Psoas muscle (tissue), 7 donors: ENCODE measurements at regions not wholly inside any gene's neighbourhood (a gene's known extent, or its start where the extent isn't known, plus 50 kb on each side); places are given as distances from the start of the nearest gene placed in this dataset.

Experiments
- ATAC-seq, 4 donors: fragments of 200-7000 bp; cut with Tn5 transposase; one replicate each; pipeline ENCODE4 v1.9.1; 2020; ENCODE audit warnings: moderate library complexity in 3 of 4, mild to moderate bottlenecking in 2 of 4
- DNase-seq, 2 donors: peaks; one replicate each; pipeline ENCODE4 v3.0.0-alpha.2; 2020
- H3K27ac ChIP-seq: fragments of 200-600 bp; one replicate; pipeline ENCODE4 v1.8.0; 2022
- H3K27me3 ChIP-seq, 3 donors: fragments of 200-600 bp in 1 of 3; one replicate each; pipeline versions ENCODE4 v1.6.1 to v1.8.0; 2013 to 2022; ENCODE audit warnings: low read length in 2 of 3, mild to moderate bottlenecking in 2 of 3, moderate library complexity in 1 of 3; ENCODE audit not compliant: insufficient read depth in 3 of 3
- H3K36me3 ChIP-seq, 2 donors: fragments of 200-600 bp in 1 of 2; one replicate each; pipeline versions ENCODE4 v1.6.1 to v1.8.0; 2013 to 2022; ENCODE audit warnings: low read depth in 1 of 2, mild to moderate bottlenecking in 1 of 2, moderate library complexity in 1 of 2; ENCODE audit not compliant: insufficient read depth in 1 of 2
- H3K4me1 ChIP-seq: fragments of 200-600 bp; one replicate; pipeline ENCODE4 v1.8.0; 2022
- H3K4me3 ChIP-seq: fragments of 200-600 bp; one replicate; pipeline ENCODE4 v1.8.0; 2022; ENCODE audit warnings: mild to moderate bottlenecking
- H3K9me3 ChIP-seq: fragments of 200-600 bp; one replicate; pipeline ENCODE4 v1.8.0; 2022
- WGBS, 3 donors: extraction: QIAGEN DNeasy Blood & Tissue Kit; methylation state at CpG; one replicate each; pipeline versions ENCODE4 v1.1.6 to v1.1.7; 2013; 5-methylcytosine and 5-hydroxymethylcytosine counted together
- intact Hi-C, 2 donors: fragments of 100-400 bp; cut with DNase I; formaldehyde crosslinking; loops; one replicate each; pipeline versions ENCODE4 v1.11.0 to v1.14.2; 2022
- TF ChIP-seq, protein P1 (sequence below): fragments of 200-600 bp; IDR thresholded peaks from one replicate; pipeline ENCODE4 v1.8.0; 2022; ENCODE audit warnings: antibody characterized with exemption
- donor health status: healthy with polysubstance abuse.
- donor health status: DM: no; HTN: no; CAD: no; lungs with moderate emphysema.
- donor health status: Bipolar disorder and iron deficiency.
- donor health status: healthy.
- donor health status: DM: yes; HTN: yes; CAD: no.
- donor health status: DM: no; HTN: no; CAD: no.
- donor health status: DM: yes; HTN: yes; CAD: no.

DNA sequence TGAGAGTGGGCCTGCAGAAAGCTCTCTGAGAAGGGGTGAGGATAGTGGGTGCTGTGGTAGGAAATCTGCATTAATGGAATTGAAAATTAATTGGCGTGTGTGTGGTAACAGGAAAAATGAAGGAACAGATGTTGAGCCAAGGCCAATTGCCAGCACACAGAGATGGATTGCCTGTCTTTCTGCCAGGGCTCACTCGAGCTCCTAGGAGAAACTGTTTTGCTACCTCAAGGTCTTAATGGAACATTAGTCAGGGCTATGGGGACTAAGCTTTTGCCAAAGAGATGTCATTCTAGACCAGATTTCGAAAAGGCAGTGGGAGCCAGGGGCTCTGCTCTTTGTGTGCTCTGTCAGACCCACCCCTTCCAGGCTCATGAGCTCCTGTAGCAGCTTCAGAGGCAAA, 124.0 kb upstream of the EFNA5 start:
- Histone ChIP-seq H3K9me3 (no peaks in the 10 kb centered on the region), H3K4me3 (no peak overlapping the region), H3K4me1 (no peaks in the 10 kb centered on the region), H3K36me3 (no peaks in the 10 kb centered on the region), H3K27me3 (no peaks in the 10 kb centered on the region), H3K27ac (no peak overlapping the region)
- 28 to 45% (median 45%) methylated on average over 3 of the region's 3 CpGs for WGBS, 3 donors
- ATAC-seq (no peak), DNase-seq (no peak)
- intact Hi-C loops = no loop called here
- TF ChIP-seq, protein P1, sequence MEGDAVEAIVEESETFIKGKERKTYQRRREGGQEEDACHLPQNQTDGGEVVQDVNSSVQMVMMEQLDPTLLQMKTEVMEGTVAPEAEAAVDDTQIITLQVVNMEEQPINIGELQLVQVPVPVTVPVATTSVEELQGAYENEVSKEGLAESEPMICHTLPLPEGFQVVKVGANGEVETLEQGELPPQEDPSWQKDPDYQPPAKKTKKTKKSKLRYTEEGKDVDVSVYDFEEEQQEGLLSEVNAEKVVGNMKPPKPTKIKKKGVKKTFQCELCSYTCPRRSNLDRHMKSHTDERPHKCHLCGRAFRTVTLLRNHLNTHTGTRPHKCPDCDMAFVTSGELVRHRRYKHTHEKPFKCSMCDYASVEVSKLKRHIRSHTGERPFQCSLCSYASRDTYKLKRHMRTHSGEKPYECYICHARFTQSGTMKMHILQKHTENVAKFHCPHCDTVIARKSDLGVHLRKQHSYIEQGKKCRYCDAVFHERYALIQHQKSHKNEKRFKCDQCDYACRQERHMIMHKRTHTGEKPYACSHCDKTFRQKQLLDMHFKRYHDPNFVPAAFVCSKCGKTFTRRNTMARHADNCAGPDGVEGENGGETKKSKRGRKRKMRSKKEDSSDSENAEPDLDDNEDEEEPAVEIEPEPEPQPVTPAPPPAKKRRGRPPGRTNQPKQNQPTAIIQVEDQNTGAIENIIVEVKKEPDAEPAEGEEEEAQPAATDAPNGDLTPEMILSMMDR = no peak

DNA sequence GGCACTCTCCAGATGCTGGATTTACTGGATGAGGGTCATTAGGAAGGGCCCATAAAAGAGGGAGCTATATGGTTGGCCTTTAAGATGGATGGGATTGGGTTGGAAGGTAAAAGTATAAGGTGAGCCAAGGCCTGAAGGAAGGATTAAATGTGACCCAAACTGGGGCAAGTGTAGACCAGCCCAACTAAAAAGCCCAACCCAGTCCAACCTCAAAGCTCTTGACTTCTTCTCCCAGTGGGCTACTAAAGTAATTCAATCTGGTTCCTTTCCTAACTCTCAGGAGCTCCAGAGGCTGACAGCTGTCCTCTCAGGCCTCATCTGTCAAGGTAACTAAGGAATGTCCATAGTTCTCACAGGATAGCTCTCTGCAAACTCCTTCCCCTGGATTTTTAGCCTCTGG, 122.2 kb upstream of the EFNA5 start:
- TF ChIP-seq, protein P1 = no peak
- Histone ChIP-seq H3K4me1 (no peaks in the 10 kb centered on the region), H3K36me3 (no peaks in the 10 kb centered on the region), H3K4me3 (no peak overlapping the region), H3K27me3 (no peaks in the 10 kb centered on the region), H3K9me3 (no peaks in the 10 kb centered on the region), H3K27ac (no peak overlapping the region)
- intact Hi-C loops = no loop called here
- no peak for ATAC-seq
- no peak for DNase-seq

DNA sequence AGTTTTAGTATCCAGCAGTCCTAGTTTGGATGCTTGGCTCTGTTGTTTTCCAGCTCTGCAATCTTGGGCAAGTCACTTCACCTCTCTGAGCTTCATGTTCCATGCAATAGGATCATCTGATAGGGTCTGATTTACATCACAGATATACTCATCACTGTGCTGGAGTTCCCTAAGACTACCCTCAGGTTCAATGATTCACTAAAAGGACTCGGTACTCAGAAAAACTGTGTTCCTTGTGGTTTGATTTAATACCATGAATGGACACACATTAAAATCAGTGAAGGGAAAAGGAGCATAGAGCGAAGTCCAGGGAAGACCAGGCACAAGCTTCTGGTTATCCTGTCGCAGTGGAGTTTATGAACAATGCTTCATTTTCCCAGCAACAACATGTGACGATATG, 119.9 kb upstream of the EFNA5 start:
- DNase-seq (no peak), ATAC-seq (no peak)
- Histone ChIP-seq H3K27ac (no peak overlapping the region), H3K9me3 (no peaks in the 10 kb centered on the region), H3K36me3 (no peaks in the 10 kb centered on the region), H3K4me3 (no peak overlapping the region), H3K27me3 (no peaks in the 10 kb centered on the region), H3K4me1 (no peaks in the 10 kb centered on the region)
- WGBS, 3 donors = 82 to 93% (median 93%) methylated on average over 4 of the region's 4 CpGs
- intact Hi-C loops = no loop called here
- TF ChIP-seq, protein P1 = no peak

DNA sequence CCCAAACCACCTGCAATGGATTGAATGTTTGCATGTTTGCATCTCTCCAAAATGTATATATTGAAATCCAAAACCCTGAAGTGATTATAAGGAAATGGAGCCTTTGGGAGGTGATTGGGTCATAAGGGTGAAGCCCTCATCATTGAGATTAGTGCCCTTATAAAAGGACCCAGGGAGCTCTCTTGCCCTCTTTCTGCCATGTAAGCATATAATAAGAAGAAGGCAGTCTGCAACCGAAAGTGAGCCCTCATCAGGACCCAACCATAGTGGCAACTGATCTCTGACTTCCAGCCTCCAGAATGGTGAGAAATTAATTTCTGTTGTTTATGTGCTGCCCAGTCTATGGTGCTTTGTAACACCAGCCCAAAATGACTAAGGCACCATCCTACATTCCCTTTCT, 115.7 kb upstream of the EFNA5 start:
- Histone ChIP-seq H3K4me3 (no peak overlapping the region), H3K9me3 (no peaks in the 10 kb centered on the region), H3K27me3 (no peaks in the 10 kb centered on the region), H3K4me1 (no peaks in the 10 kb centered on the region), H3K27ac (no peak overlapping the region), H3K36me3 (no peaks in the 10 kb centered on the region)
- intact Hi-C loops = no loop called here
- WGBS, 3 donors = 91 to 96% (median 94%) methylated on average over 1 of the region's 1 CpG
- TF ChIP-seq, protein P1 = no peak
- DNase-seq (no peak), ATAC-seq (no peak)

DNA sequence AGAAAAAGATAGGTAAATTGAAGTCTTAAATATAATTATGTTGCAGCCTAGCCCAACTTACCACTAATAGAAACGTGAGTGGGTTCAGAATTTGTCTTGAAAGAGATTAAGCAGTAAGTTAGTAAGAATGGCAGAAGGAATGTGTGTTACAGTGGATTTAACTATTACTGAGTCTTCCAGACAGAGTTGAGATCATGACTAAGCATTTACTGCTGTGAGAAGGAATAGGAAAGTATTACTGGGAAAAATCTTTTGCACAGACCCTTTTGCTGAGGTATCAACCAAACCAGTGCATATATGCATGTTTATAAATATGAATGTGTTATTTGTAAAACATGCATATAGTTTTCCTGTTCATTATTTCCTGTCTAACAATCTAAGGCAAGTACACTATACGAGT, 112.8 kb upstream of the EFNA5 start:
- no peak overlapping the region for H3K27ac ChIP-seq
- no peaks in the 10 kb centered on the region for H3K27me3 ChIP-seq
- no peak overlapping the region for H3K4me3 ChIP-seq
- H3K9me3 ChIP-seq = no peaks in the 10 kb centered on the region
- 50 to 60% (median 59%) methylated on average over 2 of the region's 2 CpGs for WGBS, 3 donors
- TF ChIP-seq, protein P1 = no peak
- H3K36me3 ChIP-seq = no peaks in the 10 kb centered on the region
- intact Hi-C loops = no loop called here
- DNase-seq = no peak
- no peaks in the 10 kb centered on the region for H3K4me1 ChIP-seq
- ATAC-seq = no peak
